IPS-NIHi7 (cell line): ENCODE measurements at regions not wholly inside any gene's neighbourhood (a gene's known extent, or its start where the extent isn't known, plus 50 kb on each side); places are given as distances from the start of the nearest gene placed in this dataset.
"Not testable (repeated sequence)": the region's sequence is repeated elsewhere in the genome, so short reads cannot be mapped to it uniquely, and the experiment has no call there.

ENCODE experiments used
- DNase-seq: peaks from one replicate; pipeline ENCODE4 v3.0.0; 2012; ENCODE audit warnings: mixed read lengths; ENCODE audit errors: extremely low spot score

GRCh38 chr19:33866696-33867095, 70.0 kb downstream of the KCTD15 start:
- no peak for DNase-seq

- no peak for DNase-seq
These were observed 71.5 kb downstream of the KCTD15 start for GRCh38 chr19:33868076-33868735.

DNA sequence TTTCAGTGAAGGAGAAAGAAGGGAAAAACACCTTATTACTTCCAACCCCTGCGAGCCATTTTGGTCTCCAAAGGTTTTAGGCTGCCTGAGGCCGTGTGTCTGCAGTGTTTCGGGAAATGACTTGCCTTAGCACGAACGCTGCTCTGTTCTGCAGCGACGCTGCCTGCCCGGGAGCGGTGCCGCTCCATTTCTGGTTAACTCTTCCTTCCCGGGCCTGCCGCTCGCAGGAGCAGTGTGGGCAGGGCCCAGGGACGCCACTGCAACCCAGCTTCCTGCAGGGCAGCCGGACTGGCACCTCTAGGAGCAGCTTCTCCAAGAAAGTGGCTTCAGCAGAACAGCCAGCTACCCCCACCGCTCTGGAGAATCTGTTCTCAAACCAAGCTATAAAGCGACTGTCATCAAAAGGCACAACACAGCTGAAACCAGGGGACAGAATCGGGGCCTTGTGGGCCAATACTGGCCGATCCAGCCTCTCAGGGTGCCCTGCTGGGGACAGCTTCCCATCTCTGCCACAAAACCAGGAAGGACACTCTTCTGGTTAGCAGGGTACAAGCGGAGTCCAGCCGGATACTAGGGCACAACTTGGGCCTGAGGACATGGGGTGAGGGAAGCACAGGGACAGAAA, 72.2 kb downstream of the KCTD15 start:
- DNase-seq = peak; percentile 56

DNA sequence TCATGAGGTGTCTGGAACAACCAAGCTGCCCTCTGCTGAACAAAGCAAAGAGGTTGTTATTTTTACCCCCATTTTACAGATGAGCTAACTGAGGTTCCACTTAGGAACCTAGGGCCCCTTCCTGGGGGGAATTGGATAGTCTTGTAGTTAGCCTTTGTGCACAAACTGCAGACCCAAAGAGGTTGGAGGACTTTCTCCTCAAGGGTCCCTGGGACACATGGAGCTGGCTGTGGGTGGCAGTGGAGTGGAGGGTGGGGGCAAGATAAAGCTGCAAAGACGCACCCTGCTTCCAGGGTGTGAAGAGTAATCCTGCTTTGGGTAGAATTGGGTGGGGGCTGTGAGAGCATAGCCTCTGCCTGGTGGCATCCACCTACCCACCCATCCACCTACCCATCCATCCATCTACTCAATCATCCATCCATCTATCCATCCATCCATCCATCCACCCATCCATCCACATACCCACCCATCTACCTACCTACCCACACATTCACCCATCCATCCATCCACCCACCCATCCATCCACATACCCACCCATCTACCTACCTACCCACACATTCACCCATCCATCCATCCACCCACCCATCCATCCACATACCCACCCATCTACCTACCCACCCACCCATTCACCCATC, 73.7 kb downstream of the KCTD15 start:
- DNase-seq = not testable (repeated sequence)

DNA sequence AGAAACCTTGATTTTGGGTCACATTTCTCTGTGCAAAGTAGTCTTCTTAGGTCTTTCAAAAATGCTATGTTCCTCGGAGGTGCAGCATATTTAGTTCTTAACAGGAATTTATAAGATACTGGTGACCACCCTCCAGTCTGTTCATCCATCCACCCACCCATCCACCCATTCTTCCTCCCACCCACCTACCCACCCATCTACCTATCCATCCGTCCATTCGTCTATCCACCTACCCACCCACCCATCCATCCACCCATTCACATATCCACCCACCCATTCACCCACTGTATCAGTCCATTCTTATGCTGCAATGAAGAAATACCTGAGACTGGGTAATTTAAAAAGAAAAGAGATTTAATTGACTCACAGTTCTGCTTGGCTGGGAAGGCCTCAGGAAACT, 74.9 kb downstream of the KCTD15 start:
- DNase-seq = no peak

GRCh38 chr19:33872445-33873320, 76.0 kb downstream of the KCTD15 start:
- DNase-seq = no peak

GRCh38 chr19:33875071-33875470, 78.4 kb downstream of the KCTD15 start:
- DNase-seq = no peak

GRCh38 chr19:33876192-33876591, 79.5 kb downstream of the KCTD15 start:
- DNase-seq = no peak

DNA sequence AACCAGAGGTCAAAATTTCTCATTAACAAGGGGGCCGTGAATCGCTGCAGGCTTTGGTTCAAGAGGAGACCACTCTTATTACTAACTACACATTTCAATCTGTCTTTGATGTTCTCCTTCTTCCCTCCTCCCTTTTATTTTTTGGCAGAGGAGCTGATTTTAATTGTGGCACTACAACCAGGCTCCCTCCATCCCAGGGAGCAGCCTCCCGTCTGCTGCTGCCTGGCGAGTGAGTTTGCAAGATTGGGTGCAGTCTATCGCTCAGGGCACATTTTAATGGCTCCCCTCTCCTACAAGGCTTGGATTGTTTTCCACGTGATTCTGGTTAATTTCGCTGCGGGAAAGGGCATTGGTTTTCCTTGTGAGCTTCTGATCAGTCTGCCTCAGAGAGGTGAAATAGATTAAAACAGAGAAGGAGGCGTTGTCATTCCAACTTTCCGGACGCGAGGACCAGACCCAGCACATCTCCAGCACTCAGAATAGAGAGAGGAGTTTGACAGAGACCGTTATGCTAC, 81.4 kb downstream of the KCTD15 start:
- DNase-seq = no peak

DNA sequence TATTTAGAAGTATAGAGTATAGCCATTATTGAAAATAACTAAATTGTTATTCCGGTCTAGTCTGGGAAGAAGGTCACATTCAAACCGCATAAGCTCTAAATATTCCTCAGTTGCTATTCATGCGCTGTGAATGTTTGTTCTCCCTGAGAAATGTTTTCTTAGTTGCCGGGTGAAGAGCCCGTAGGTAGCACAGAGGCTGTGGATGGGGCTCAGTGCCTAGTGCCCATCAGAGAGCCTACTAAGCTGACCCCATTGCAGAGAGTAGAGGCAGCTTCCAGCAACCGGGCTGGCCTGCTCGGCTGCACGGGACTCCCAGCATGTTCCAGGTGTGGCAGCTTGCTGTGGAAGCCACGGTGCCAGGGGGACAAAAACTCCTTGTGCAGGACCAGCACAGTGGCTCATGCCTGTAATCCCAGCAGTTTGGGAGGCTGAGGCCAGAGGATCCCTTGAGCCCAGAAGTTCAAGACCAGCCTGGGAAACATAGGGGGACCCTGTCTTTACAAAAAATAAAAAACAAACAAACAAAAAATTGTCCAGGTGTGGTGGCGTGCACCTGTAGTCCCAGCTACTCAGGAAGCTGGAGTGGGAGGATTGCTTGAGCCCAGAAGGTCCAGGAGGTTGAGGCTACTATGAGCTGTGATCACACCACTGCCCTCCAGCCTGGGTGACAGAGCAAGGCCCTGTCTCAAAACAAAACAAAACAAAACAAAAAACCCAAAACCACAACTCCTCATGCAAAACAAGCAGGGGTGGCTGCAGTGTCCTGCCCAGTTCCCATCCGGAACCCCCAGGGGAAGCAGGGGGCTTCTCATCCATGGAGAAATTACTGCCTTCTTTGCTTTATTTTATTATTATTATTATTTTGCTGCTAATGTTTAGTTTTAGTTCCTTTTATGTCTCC, 82.5 kb downstream of the KCTD15 start:
- no peak for DNase-seq

GRCh38 chr19:33879818-33880575, 83.3 kb downstream of the KCTD15 start:
- no peak for DNase-seq

GRCh38 chr19:33883859-33884519, 87.3 kb downstream of the KCTD15 start:
- DNase-seq = peak; percentile 65

DNA sequence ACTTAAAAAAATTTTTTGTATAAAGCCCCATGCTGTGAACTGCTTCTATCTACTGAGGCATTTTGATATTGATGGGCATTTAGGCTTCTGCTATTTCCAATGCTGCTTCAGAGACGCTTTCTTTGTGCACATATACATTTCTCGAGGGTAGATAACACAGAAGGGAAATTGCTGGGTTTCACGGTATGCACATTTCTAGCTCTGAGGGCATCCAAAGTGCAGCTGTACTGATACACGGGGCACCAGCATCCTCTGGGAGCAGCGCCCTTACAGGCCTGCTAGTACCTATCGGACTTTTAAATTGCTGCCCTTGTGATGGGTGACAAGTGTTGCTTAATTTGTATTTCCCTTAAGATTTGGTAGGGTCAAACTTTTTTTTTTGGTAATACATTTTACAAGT, 88.6 kb downstream of the KCTD15 start:
- no peak for DNase-seq

DNA sequence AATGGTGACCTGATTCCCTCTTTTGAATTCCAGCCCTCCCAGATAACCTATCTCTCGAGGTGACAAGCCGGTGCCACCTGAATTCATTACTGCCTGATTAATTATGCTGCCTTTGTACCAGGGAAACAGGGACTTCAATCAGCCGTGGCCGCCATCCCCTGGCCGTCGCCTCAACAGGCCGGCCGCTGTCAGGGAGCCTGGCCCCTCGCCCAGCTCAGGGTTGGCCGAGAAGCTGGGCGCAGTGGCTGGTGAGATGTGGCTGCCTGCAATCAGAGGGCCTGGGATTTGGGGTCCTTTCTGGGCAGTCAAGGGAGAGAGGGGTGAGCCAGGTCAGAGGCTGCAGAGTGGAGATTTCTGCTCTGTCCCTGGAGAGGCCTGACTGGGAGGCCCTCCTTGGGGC, 91.2 kb downstream of the KCTD15 start:
- DNase-seq = no peak

GRCh38 chr19:33888665-33889064, 92.0 kb downstream of the KCTD15 start:
- no peak for DNase-seq

DNA sequence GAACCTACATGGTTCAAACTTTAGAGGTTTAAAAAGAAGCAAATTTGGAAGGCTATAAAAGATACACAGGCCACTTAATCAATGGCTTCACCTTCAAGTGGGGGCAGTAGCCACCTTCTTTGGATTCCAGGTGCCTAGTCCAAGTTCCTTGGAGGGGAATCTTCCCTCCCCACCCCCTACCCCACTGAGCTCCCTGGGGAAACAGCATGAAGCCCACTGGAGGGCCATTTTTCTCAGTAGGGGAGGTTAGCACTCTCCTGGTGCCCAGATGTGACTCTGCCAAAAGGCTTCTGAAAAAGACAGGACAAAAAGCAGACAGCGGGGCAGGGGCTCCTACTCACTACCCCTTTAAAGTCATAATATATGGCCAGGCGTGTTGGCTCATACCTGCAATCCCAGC, 93.9 kb downstream of the KCTD15 start:
- no peak for DNase-seq

DNA sequence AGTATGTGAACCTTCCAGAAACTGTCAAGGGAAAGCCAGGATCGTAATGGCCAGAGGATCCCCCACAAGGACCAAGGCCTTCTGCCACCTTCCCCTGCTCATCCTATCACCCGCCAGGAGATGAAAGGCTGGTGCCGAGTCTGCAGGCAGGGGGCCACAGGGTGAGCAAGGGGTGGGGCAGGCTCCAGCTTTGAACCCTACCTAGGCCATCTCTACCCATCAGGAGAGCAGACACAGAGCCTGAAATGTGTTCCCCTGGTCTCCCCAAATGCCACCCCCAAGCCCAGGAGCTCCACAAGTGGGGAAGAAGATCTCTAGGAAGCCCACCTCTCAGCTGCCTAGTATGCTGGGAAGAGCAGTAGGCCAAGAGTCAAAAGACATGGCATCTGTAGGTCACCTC, 95.1 kb downstream of the KCTD15 start:
- no peak for DNase-seq

GRCh38 chr19:33894787-33895186, 98.1 kb downstream of the KCTD15 start:
- no peak for DNase-seq

DNA sequence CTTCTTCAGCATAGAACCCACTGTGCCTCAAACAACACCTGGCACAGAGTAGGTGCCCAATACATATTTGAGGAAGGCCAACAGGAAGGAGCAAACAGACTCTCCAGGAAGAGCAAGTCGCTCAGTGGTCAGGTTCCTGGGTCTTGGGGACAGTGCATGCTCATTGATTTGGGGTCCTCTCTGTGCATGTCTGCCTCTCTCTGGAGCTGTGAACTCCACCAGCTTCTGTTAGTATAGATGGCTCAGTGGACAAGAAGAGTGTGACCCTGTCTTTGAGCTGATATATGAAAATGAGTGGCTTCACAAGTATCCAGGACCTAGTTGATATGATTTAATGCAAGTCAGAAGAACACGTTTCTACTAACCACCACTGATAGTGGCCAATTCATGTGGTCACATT, 98.7 kb downstream of the KCTD15 start:
- no peak for DNase-seq
